Kidney epithelial cell (primary cell): ENCODE measurements at regions not wholly inside any gene's neighbourhood (a gene's known extent, or its start where the extent isn't known, plus 50 kb on each side); places are given as distances from the start of the nearest gene placed in this dataset.

Experiments used
- DNase-seq: peaks from one replicate; pipeline ENCODE4 v3.0.0-alpha.2; 2010; ENCODE audit warnings: low read depth
- H3K27me3 ChIP-seq: 2 replicates; pipeline ENCODE4 v1.6.0; 2011; ENCODE audit warnings: low read length; ENCODE audit not compliant: control insufficient read depth, insufficient read depth
- H3K36me3 ChIP-seq: 2 replicates; pipeline ENCODE4 v1.5.1; 2011; ENCODE audit warnings: low read length; ENCODE audit not compliant: control insufficient read depth, insufficient read depth
- H3K4me3 ChIP-seq: 2 replicates; pipeline ENCODE4 v1.5.1; 2011; ENCODE audit warnings: low read depth, mild to moderate bottlenecking, control low read depth, low read length
- CTCF ChIP-seq: IDR thresholded peaks from 2 replicates; pipeline ENCODE4 v1.5.1; 2011; ENCODE audit warnings: mild to moderate bottlenecking, moderate library complexity, low read length, control low read depth, inconsistent platforms; ENCODE audit not compliant: insufficient read depth, poor library complexity, severe bottlenecking

GRCh38 chr6:166779963-166780683 is 153.1 kb upstream of the RPS6KA2 start:
- TF ChIP-seq CTCF: no peak
- Histone ChIP-seq H3K4me3 (no peak overlapping the region), H3K36me3 (no peaks in the 10 kb centered on the region), H3K27me3 (no peaks in the 10 kb centered on the region)
- DNase-seq: no peak

- H3K27me3 ChIP-seq: no peaks in the 10 kb centered on the region
- no peak overlapping the region for H3K4me3 ChIP-seq
- TF ChIP-seq CTCF: no peak
- no peak for DNase-seq
- H3K36me3 ChIP-seq: no peaks in the 10 kb centered on the region
Measured at GRCh38 chr6:166779381-166779780, 152.3 kb upstream of the RPS6KA2 start.

GRCh38 chr6:166778776-166779175 is 151.7 kb upstream of the RPS6KA2 start:
- DNase-seq: no peak
- Histone ChIP-seq H3K27me3 (no peaks in the 10 kb centered on the region), H3K4me3 (no peak overlapping the region), H3K36me3 (no peaks in the 10 kb centered on the region)
- TF ChIP-seq CTCF: no peak

GRCh38 chr6:166778046-166778445 is 151.0 kb upstream of the RPS6KA2 start:
- no peak overlapping the region for H3K4me3 ChIP-seq
- H3K36me3 ChIP-seq: no peaks in the 10 kb centered on the region
- no peak for DNase-seq
- peaks cover 3% of the 10 kb centered on the region for H3K27me3 ChIP-seq
- no peak for TF ChIP-seq CTCF

- Histone ChIP-seq H3K4me3 (no peak overlapping the region), H3K36me3 (no peaks in the 10 kb centered on the region), H3K27me3 (peaks cover 3% of the 10 kb centered on the region)
- TF ChIP-seq CTCF: no peak
- DNase-seq: no peak
Measured at GRCh38 chr6:166777096-166777630, 150.1 kb upstream of the RPS6KA2 start.

- no peak for DNase-seq
- Histone ChIP-seq H3K27me3 (peaks cover 3% of the 10 kb centered on the region), H3K4me3 (no peak overlapping the region), H3K36me3 (no peaks in the 10 kb centered on the region)
- no peak for TF ChIP-seq CTCF
Measured at GRCh38 chr6:166776571-166776970, 149.5 kb upstream of the RPS6KA2 start.
